ENCODE measurements at regions not wholly inside any gene's neighbourhood (a gene's known extent, or its start where the extent isn't known, plus 50 kb on each side); places are given as distances from the start of the nearest gene placed in this dataset.

DNA sequence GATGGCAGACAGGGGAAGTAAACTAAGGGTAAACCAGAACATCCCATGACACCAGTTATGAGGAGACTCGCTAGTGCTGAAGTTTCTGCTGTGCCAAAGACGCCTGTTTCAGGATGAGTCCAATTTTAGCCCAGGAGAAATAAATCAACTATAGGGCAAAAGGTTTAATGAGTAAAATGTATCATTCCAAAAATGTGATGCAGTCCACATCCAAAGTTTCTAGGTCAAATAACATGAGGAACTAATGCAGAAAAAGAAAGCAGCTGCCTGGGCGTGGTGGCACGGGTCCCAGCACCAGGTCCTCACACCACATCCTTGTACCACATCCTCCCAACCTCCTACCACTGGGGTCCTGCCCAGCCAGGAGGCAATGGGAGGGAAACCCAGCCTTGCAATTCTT is 126.9 kb upstream of the CTAGE1 start:
- Histone ChIP-seq H3K4me3 (no peak overlapping the region), H3K9me3 (replicated peaks in 1 of 3) (no peaks in the 10 kb centered on the region), H3K4me1 (replicated peaks in 1 of 2) (peaks cover 19 to 35% of the 10 kb centered on the region in 2 donors), H3K27me3 (no peaks in the 10 kb centered on the region), H3K36me3 (replicated peaks in 1 of 2) (no peaks in the 10 kb centered on the region), H3K27ac (peak overlapping the region in 1 of 5 donors; percentile 77)
- TF ChIP-seq, protein P1, sequence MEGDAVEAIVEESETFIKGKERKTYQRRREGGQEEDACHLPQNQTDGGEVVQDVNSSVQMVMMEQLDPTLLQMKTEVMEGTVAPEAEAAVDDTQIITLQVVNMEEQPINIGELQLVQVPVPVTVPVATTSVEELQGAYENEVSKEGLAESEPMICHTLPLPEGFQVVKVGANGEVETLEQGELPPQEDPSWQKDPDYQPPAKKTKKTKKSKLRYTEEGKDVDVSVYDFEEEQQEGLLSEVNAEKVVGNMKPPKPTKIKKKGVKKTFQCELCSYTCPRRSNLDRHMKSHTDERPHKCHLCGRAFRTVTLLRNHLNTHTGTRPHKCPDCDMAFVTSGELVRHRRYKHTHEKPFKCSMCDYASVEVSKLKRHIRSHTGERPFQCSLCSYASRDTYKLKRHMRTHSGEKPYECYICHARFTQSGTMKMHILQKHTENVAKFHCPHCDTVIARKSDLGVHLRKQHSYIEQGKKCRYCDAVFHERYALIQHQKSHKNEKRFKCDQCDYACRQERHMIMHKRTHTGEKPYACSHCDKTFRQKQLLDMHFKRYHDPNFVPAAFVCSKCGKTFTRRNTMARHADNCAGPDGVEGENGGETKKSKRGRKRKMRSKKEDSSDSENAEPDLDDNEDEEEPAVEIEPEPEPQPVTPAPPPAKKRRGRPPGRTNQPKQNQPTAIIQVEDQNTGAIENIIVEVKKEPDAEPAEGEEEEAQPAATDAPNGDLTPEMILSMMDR (IDR thresholded peaks at IDR 0.05): no peak
- no peak for TF ChIP-seq POLR2A (IDR thresholded peaks at IDR 0.05)
- no peak for DNase-seq
- WGBS, 4 donors: 40 to 68% (median 62%) methylated on average over 4 of the region's 4 CpGs
- intact Hi-C loops (cut with DNase I): no loop called here

DNA sequence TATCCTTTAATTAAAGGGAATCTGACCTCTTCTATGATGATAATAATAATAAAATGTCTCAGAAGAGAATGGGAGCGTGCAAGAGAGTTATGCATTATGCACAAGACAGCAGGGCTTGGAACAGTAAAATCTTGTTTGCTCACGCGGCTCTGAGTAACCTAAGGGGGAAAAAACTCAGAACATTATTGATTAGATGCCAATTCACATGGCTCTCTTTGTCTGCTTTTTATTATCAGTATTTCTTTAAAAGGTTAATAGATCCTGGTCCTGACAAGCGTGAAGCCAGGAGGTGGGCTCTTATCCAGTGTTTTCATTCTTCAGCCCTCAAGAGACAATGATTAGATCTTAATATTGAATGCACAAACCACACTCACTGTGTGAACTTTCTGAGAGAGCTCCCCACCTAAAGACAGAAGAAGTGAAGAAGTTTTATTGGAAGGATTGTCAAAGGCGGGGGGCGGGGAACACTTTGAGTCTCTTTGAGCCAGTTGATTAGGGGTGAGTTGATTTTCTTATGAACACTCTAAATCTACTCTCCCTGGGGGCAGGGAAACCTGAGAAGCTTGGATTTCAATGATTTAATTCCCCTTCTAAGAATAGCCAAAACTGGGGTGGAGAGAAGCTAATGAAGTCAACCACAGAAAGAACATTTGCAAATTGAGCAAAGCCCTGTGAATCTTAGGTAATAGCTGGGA is 127.5 kb upstream of the CTAGE1 start:
- peaks cover 19 to 35% of the 10 kb centered on the region in 2 donors for H3K4me1 ChIP-seq (replicated peaks in 1 of 2)
- H3K27ac ChIP-seq: no peak overlapping the region
- intact Hi-C loops (cut with DNase I): no loop called here
- no peaks in the 10 kb centered on the region for H3K36me3 ChIP-seq (replicated peaks in 1 of 2)
- no peaks in the 10 kb centered on the region for H3K27me3 ChIP-seq
- 80 to 90% (median 84%) methylated on average over 6 of the region's 6 CpGs for WGBS, 4 donors
- DNase-seq: no peak
- no peak overlapping the region for H3K4me3 ChIP-seq
- no peaks in the 10 kb centered on the region for H3K9me3 ChIP-seq (replicated peaks in 1 of 3)
- TF ChIP-seq POLR2A (IDR thresholded peaks at IDR 0.05): no peak
- TF ChIP-seq, protein P1 (IDR thresholded peaks at IDR 0.05): no peak

DNA sequence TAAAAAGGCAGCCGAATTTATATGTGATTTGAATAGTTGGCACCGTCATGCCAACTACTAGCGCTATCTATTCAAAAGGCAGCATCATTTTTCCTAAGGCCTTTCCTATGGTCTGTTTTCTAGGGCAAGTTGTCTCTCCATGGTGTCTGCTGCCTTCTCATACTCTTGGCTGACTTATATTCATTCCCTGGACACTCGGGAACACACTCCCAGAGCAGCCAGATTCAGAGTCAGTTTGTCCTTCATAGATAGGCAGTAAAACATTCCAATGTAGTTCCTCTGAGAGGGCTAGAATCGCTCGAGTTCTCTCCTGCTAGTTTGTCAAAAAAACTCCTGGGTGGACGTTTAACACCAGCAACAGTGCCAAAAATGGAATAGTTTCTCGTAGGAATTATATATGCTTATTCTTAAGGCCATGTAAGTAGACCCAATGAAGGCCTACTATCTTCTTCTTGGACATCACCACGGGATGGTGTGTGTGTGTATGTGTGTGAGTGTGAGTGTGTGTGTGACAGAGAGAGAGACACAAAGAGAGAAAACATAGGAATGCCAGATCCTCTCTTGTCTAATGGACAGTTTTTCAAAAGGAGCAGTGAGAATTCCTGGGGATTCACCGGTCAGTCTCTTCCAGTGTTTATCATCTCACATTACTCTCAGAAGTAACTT is 129.3 kb upstream of the CTAGE1 start:
- DNase-seq: peak in 3 of 7 donors; percentile 18 to 46 (median 35)
- no peak overlapping the region for H3K4me3 ChIP-seq
- H3K4me1 ChIP-seq (replicated peaks in 1 of 2): peaks cover 25 to 47% of the 10 kb centered on the region in 2 donors
- intact Hi-C loops (cut with DNase I): no loop called here
- no peaks in the 10 kb centered on the region for H3K36me3 ChIP-seq (replicated peaks in 1 of 2)
- WGBS, 4 donors: 56 to 64% (median 59%) methylated on average over 10 of the region's 10 CpGs
- no peaks in the 10 kb centered on the region for H3K27me3 ChIP-seq
- TF ChIP-seq, protein P1 (IDR thresholded peaks at IDR 0.05): no peak
- TF ChIP-seq POLR2A (IDR thresholded peaks at IDR 0.05): no peak
- peak overlapping the region in 1 of 5 donors; percentile 7 for H3K27ac ChIP-seq
- H3K9me3 ChIP-seq (replicated peaks in 1 of 3): no peaks in the 10 kb centered on the region

- H3K9me3 ChIP-seq (replicated peaks in 1 of 3): no peaks in the 10 kb centered on the region
- H3K4me3 ChIP-seq: no peak overlapping the region
- DNase-seq: no peak
- no peak for TF ChIP-seq POLR2A (IDR thresholded peaks at IDR 0.05)
- TF ChIP-seq, protein P1 (IDR thresholded peaks at IDR 0.05): no peak
- no peaks in the 10 kb centered on the region for H3K36me3 ChIP-seq (replicated peaks in 1 of 2)
- H3K27me3 ChIP-seq: no peaks in the 10 kb centered on the region
- H3K27ac ChIP-seq: no peak overlapping the region
- intact Hi-C loops (cut with DNase I): no loop called here
- peaks cover 19 to 45% of the 10 kb centered on the region in 2 donors for H3K4me1 ChIP-seq (replicated peaks in 1 of 2)
- 83 to 93% (median 86%) methylated on average over 11 of the region's 11 CpGs for WGBS, 4 donors
Measured at GRCh38 chr18:22547807-22548561, 130.3 kb upstream of the CTAGE1 start.

Measured in adrenal gland (tissue), 9 donors.